ENCODE measurements at regions not wholly inside any gene's neighbourhood (a gene's known extent, or its start where the extent isn't known, plus 50 kb on each side); places are given as distances from the start of the nearest gene placed in this dataset.

DNA sequence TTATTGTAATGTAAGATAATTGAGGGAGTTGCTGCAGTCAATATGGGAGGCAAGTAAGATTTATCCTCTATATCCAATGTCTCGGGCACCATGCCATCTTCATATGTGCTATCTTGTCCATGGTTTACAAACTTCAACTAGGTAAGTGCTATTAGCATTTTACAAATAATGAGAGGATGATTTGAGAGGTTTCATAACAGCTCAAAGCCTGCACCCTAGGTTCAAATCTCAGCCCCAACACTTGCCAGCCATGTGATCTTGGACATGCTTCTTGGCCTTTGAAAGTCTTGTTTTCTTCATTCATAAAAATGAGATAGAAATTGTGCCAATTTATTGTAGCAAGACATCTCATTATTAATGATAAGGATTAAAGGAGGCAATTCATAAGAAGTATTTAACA lies 108.8 kb downstream of the RND3 start:
- Mint-ChIP-seq H3K36me3 (no peaks in the 10 kb centered on the region), H3K9me3 (peaks cover 0 to 12% of the 10 kb centered on the region in 2 donors), H3K27ac (no peak overlapping the region)
- no peak for ATAC-seq
- no peak for DNase-seq (ENCODE audit: low spot score in 2 of 2)

DNA sequence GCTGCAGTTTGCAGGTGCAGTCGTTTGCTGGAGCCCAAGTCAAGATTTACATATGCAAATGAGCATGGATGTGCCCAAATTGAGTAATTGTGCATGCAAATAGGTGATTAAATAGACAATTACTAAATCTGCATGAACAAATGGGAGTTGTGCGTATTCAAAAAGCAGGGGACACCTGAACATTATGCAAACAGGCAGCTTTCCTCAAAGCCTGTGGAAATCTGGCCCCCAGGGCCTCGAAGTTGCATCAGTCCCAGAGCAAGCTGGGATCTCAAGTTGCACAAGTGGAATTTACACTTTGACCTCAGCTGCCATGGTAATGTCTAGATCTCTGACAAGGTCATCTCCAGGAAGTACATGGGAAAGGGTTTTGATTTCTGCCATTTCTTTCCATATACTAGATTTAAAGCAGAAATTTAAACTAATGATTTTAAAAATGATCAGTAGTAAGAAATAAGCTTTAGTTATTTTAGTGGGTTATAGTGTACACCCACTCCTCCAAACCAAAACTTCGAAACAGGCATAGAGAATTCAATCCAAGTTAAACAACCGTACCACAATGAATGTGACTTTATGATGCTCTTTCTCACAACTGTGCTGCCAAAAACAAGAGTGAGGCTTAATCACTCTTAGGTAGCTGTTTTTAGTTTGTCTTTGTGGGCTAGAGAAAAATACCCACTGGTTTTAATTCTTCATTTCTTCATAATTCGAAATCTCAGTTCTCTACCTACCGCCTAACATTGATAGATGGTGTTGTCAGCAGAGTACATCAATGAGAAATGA lies 110.7 kb downstream of the RND3 start:
- no peaks in the 10 kb centered on the region for H3K36me3 Mint-ChIP-seq
- H3K9me3 Mint-ChIP-seq: peaks cover 0 to 10% of the 10 kb centered on the region in 2 donors
- DNase-seq (ENCODE audit: low spot score in 2 of 2) (no peak), ATAC-seq (no peak)
- H3K27ac Mint-ChIP-seq: no peak overlapping the region

DNA sequence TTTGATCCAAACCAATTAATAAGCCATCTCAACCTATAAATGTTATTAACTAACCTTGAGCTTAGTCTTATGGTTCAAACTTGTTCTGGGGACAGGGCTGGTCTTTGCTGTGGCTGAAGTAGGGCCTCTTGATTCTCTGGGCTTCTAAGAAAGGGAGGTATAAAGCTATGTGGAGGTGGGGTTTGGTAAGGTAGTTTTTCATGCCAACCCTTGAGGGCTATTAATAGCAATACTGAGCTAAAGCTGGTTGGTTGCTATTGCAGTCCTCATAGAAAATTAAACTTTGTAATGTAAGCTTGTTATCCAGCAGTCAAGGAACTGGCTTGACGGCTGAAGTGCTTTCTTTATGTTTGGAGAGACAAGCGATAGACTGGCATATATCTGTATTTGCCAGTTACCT lies 112.1 kb downstream of the RND3 start:
- Mint-ChIP-seq H3K36me3 (no peaks in the 10 kb centered on the region), H3K27ac (no peak overlapping the region), H3K9me3 (peaks cover 0 to 10% of the 10 kb centered on the region in 2 donors)
- no peak for ATAC-seq
- DNase-seq (ENCODE audit: low spot score in 2 of 2): no peak

DNA sequence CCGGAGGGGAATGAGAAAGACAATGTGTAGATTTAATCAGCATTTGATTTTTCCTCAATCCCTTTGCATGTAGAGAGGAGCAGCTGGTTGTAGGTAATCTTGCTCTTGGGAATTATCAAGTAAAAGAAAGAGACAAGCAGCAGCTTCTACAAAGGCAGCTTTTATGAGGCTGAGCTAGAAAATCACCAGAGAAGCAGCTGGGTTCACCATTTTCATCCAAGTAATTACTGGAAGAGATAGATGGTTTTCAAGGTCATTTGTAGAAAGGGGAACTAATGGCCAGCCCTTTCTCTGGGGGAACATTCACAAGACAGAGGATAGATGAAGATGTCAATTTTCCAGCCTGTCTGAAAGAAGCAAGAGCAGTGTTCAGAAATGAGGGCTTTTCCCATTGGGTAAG lies 113.0 kb downstream of the RND3 start:
- ATAC-seq: no peak
- Mint-ChIP-seq H3K9me3 (peaks cover 0 to 10% of the 10 kb centered on the region in 2 donors), H3K36me3 (no peaks in the 10 kb centered on the region), H3K27ac (no peak overlapping the region)
- no peak for DNase-seq (ENCODE audit: low spot score in 2 of 2)

DNA sequence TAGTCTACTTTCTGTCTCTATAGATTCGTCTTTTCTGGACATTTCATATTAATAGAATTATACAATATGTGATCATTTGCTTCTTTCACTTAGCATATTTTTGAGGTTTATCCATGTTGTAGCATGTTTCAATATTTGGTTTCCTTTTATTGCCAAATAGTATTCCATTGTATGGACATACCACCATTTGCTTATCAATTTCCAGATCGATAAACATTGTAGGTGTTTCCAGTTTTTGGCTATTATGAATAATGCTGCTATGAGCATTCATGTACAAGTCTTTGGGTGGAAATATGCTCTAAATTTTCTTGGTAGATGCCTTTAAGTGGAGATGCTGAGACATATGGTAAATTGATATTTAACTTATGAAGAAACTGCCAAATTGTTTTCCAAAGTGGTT lies 114.1 kb downstream of the RND3 start:
- Mint-ChIP-seq H3K36me3 (no peaks in the 10 kb centered on the region), H3K9me3 (peaks cover 0 to 5% of the 10 kb centered on the region in 2 donors), H3K27ac (no peak overlapping the region)
- DNase-seq (ENCODE audit: low spot score in 2 of 2): no peak
- ATAC-seq: no peak

DNA sequence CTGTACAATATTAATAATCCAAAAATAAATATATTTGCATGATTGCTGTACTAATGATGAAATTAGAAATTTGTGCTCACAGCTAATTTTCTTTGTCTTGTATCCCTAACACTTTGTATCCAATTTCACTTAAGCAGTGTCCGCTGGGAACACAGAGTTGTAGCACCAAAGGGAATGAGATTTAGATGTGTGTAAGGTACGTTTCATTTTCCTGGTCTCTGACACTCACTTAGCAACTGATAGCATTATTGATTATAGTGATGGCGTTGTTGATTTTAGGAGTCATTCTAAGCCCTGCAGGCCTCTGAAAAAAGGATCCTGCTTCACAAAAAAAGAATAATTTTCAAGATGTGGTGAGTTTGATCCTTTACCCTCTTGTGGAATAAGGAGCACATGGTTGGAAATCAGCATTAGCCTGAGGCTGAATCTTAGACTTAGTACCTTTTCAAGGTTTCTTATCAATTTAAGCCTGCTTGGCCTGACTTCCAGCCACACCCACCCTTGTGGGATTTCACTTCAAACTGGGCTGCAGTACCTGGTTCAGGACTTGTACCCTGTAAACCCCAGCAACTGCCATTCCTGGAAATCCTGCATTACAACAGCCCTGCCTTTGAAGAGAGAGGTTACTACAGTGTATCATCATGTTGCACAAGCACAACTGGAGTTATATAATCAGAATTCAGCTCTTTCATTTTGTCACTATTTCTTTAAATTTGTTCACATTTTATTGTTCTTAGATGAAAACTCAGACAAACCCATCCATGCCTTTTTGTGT lies 116.2 kb downstream of the RND3 start:
- Mint-ChIP-seq H3K36me3 (no peaks in the 10 kb centered on the region), H3K9me3 (peaks cover 0 to 4% of the 10 kb centered on the region in 2 donors), H3K27ac (no peak overlapping the region)
- DNase-seq (ENCODE audit: low spot score in 2 of 2): no peak
- no peak for ATAC-seq

DNA sequence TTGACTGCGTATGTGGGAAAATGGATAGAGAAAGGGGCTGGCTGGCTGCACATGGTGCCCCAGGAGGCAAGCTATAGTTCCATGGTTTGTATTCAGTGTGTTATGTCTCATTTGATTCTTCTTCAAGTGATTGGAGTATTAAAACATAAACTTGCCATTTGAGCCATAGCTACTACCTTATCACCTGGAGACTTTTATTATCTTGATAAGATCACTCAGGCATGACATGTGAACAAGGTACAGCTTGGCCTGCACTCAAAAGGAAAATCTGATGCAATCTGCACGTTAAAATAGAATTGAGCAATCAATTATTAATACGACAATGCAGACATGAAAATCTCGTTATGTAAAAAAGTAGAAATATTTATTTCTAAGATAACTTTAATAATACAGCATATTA lies 116.9 kb downstream of the RND3 start:
- DNase-seq (ENCODE audit: low spot score in 2 of 2) (no peak), ATAC-seq (no peak)
- no peak overlapping the region for H3K27ac Mint-ChIP-seq
- H3K36me3 Mint-ChIP-seq: no peaks in the 10 kb centered on the region
- peaks cover 0 to 4% of the 10 kb centered on the region in 2 donors for H3K9me3 Mint-ChIP-seq

DNA sequence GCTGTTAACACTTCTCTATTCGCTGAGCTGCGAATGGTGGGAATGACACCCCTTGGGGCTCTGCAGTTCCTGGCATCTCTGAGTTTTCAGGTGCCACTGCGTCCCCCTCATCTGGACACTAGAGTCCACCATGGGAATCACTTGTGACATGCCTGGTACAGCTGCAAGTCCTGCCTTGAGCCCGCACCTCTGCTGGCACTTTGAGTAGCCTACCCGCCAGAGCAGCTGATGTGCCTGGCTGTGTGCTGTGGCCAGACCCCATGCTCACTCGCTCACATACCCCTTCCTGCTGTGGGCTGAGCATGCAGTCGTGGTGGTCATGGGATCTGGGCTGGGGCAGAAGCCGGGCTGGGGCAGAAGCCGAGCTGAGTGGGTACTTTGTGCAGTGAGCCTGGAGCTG lies 117.6 kb downstream of the RND3 start:
- ATAC-seq (no peak), DNase-seq (ENCODE audit: low spot score in 2 of 2) (no peak)
- Mint-ChIP-seq H3K36me3 (no peaks in the 10 kb centered on the region), H3K27ac (no peak overlapping the region), H3K9me3 (peaks cover 0 to 4% of the 10 kb centered on the region in 2 donors)

DNA sequence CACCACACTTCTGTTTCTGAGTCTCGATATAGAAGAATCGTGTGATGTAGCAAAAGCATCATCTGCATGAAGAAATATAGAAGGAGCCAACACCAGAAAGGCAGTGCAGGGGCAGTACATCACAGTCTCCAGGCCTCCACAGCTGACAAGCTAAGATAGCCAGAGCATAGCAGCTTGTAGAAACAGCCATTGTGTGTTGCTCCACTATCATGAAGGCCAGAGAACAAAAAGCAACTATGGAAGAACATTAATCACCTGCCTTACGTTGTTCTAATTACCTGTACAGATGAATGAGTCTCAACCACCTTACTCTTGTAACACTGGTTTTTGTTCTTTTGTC lies 129.0 kb downstream of the RND3 start:
- H3K36me3 Mint-ChIP-seq: peaks cover 0 to 5% of the 10 kb centered on the region in 2 donors
- H3K9me3 Mint-ChIP-seq: peaks cover 0 to 20% of the 10 kb centered on the region in 2 donors
- DNase-seq (ENCODE audit: low spot score in 2 of 2) (no peak), ATAC-seq (no peak)
- H3K27ac Mint-ChIP-seq: no peak overlapping the region

DNA sequence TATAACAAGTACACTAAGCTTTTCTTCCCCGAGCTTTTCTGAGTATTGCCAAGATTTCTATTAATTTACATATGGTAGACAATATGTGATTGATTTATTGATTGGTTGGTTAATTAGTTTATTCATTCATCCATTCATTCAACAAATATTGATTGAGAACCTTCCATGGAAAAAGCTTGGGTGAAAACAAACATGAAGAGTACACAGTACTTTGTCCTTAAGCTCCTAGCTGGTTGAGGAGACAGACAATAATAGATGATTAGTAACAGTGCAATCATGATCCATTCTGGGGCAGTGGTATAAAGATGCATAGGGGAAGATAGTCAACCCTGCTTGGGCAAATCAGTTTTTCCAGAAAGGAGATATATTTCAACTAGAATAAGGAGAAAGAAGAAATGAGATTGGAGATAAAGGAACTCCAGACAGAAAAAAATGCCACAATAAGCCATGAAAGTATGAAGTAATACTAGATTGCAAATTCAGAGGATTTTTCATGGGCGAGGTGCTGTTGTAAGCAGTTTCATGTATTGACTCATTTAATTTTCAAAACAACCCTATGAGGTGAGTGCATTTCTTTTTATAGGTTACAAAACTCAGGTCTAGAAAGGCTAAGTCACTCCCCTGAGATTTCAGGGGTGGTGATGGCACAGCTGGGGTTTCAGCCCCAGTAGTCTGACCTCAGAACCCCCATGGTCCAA lies 129.5 kb downstream of the RND3 start:
- peaks cover 0 to 5% of the 10 kb centered on the region in 2 donors for H3K36me3 Mint-ChIP-seq
- ATAC-seq (no peak), DNase-seq (ENCODE audit: low spot score in 2 of 2) (no peak)
- H3K27ac Mint-ChIP-seq: no peak overlapping the region
- peaks cover 0 to 20% of the 10 kb centered on the region in 2 donors for H3K9me3 Mint-ChIP-seq

DNA sequence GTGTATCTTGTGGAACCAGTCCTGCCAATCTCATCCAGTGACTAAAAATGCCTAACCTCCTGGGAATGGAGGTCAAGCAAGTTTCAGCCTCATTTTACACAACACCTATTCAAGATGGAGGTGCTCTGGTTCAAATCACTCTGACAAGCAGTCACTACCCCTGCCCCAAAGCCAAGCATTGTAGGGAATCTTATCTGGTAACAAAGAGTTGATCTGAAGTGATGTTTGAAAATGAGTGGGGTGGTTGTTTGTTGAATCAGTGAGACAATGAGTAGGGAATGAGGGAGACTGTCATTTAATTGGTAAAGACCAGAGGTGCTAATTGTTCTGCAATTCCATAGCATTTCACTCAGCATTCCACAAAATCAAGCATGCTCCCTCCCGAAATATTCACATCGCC lies 132.0 kb downstream of the RND3 start:
- DNase-seq (ENCODE audit: low spot score in 2 of 2) (no peak), ATAC-seq (no peak)
- no peak overlapping the region for H3K27ac Mint-ChIP-seq
- peaks cover 0 to 14% of the 10 kb centered on the region in 2 donors for H3K9me3 Mint-ChIP-seq
- H3K36me3 Mint-ChIP-seq: peaks cover 0 to 5% of the 10 kb centered on the region in 2 donors

DNA sequence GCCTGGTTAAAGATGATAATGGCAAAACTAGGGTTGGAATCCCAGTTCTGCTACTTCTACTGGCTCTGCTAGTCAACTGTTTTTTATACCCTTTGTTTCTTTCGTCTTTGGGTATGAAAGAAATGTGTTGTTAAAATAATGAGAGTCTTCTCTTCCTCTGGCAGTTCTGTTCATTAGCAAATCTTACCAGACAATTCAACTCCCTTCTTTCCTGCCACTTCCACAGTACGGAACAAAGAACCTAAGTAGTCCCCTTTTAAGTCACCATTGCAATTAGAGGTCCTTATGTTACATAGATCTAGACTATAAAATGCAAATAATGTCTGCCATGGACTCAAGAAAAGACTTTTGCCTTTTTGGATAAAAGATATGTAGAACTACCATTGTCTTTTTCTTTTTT lies 134.1 kb downstream of the RND3 start:
- Mint-ChIP-seq H3K9me3 (peaks cover 0 to 11% of the 10 kb centered on the region in 2 donors), H3K36me3 (peaks cover 0 to 5% of the 10 kb centered on the region in 2 donors), H3K27ac (no peak overlapping the region)
- DNase-seq (ENCODE audit: low spot score in 2 of 2) (no peak), ATAC-seq (no peak)

DNA sequence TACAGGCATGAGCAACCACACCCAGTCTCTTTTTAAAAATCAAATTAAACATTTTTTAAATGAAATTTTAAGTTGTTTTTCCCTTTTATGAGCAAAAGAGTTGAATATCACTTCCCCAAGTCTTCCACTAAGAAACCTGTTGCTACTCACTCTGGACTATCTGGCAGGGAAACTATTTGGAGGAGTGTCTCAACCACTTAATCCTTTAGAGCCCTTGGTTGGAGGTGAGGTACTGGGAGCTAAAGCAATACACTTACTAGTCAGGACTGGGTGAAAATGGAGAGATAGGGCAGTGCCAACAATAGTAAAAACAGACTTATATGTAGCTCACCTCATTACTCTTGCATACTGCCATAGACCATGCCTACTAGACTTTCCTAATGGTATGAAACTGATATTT lies 135.5 kb downstream of the RND3 start:
- ATAC-seq (no peak), DNase-seq (ENCODE audit: low spot score in 2 of 2) (no peak)
- H3K9me3 Mint-ChIP-seq: peaks cover 0 to 14% of the 10 kb centered on the region in 2 donors
- H3K27ac Mint-ChIP-seq: no peak overlapping the region
- H3K36me3 Mint-ChIP-seq: peaks cover 0 to 5% of the 10 kb centered on the region in 2 donors

DNA sequence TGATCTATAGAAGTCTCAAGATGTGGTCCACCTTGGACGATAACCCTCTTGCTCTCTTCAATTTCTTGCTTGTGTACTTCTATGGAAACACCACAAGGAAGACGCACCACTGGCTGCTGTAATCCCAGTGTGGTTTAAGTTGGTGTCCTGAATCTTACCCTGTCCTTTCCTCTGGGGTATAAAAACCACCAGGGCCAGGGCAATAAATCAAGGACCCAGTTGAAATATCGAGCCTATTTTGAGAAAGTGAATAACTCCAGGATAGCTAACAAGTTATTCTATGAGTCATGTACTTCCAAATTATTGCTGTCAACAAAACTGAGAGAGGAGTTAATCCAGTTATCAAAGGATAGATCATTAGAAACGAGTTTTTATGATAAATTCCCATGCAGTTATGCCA lies 137.0 kb downstream of the RND3 start:
- DNase-seq (ENCODE audit: low spot score in 2 of 2) (no peak), ATAC-seq (no peak)
- peaks cover 0 to 5% of the 10 kb centered on the region in 2 donors for H3K36me3 Mint-ChIP-seq
- peaks cover 0 to 17% of the 10 kb centered on the region in 2 donors for H3K9me3 Mint-ChIP-seq
- H3K27ac Mint-ChIP-seq: no peak overlapping the region

DNA sequence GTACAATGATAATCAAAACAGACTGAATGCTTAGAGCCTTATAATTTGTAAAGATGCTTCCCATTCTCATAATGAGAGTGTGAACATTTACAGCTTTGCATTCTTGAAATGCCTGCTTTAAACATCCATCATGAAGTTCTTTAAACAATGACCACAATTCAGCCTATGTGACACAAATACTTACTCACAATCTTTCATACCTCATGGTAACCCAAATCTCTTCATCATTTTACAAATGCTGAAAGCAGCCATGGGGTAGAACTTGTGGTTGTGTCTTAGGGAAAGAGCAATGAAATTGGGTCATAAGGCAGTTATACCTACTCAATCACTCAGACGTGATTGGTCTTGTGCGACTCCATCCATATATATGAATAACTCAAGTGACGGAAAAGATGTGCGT lies 140.7 kb downstream of the RND3 start:
- Mint-ChIP-seq H3K27ac (no peak overlapping the region), H3K36me3 (no peaks in the 10 kb centered on the region), H3K9me3 (peaks cover 0 to 7% of the 10 kb centered on the region in 2 donors)
- DNase-seq (ENCODE audit: low spot score in 2 of 2): no peak
- no peak for ATAC-seq

DNA sequence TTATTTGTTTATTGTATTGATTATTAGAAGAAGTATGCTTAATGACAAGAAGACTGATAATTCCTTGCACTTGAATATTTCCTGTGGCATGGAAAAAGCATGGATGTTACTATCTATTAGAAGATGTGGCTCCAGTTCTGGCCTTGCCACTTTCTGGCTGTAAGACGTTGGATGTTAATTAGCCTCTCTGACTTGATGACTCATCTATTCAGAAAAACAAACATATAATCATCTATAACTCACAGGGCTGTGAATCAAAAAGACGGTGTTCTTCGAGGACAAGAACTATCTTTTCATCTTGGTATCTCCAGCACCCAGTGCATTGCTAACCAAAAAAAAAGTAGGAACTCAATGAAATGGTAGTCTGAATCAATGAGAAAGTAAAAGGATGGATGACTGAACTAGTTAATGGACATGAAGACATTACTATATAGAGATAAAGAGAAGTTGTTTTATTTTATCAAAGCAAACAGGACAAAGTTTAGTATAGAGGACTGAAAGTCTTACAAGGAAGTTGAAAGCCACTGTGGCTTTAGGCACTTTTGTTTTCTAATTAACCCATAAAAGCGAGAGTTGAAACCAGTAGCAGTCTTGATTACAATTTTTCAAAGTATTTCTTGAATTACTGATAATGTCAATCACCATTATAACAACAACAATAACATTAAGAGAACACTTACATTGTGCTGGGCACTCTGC lies 145.3 kb downstream of the RND3 start:
- Mint-ChIP-seq H3K9me3 (peaks cover 4% of the 10 kb centered on the region in 2 donors), H3K36me3 (no peaks in the 10 kb centered on the region), H3K27ac (no peak overlapping the region)
- ATAC-seq (no peak), DNase-seq (ENCODE audit: low spot score in 2 of 2) (no peak)

DNA sequence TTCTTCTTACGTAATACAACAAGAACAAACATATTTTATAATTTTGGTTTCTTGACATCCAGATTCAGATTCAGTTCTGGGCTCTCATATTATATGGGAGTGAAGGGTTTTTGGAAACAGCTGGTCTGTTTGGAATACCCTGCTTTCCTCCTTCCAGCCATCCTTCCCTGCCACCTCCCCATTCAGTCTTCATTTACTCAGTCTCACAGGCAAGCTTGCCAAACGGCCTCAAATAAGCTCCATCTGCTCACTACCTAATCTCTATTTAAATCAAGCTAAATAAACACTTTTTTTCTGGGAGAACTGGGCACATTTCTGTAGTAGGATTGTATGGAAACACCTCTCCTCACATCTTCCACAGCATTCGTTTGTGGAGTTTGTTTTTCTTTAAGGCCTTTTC lies 147.5 kb downstream of the RND3 start:
- H3K27ac Mint-ChIP-seq: no peak overlapping the region
- ATAC-seq (no peak), DNase-seq (ENCODE audit: low spot score in 2 of 2) (no peak)
- no peaks in the 10 kb centered on the region for H3K36me3 Mint-ChIP-seq
- H3K9me3 Mint-ChIP-seq: peaks cover 0 to 4% of the 10 kb centered on the region in 2 donors

Measured in activated naive CD4-positive, alpha-beta T cell treated with anti-CD3 and anti-CD28 coated beads, Interleukin-2, amount 50 U/mL, for 72 hours (primary cell).